Tibial artery (tissue), 4 donors: ENCODE measurements at regions not wholly inside any gene's neighbourhood (a gene's known extent, or its start where the extent isn't known, plus 50 kb on each side); places are given as distances from the start of the nearest gene placed in this dataset.
"Not testable (repeated sequence)": the region's sequence is repeated elsewhere in the genome, so short reads cannot be mapped to it uniquely, and the experiment has no call there.

Source experiments
- DNase-seq, 2 donors: peaks; one replicate each; pipeline ENCODE4 v3.0.0-alpha.2; 2019
- H3K27ac ChIP-seq, 2 donors: fragments of 200-600 bp; sonication (generic) in 1 of 2; 1 replicate in 1 of 2; 2 replicates in 1 of 2; pipeline ENCODE4 v1.5.1; 2018 to 2019; ENCODE audit warnings: mild to moderate bottlenecking in 1 of 2
- H3K27me3 ChIP-seq, 2 donors: fragments of 200-600 bp; sonication (generic) in 1 of 2; one replicate each; pipeline versions ENCODE4 v1.5.1 to v1.6.0; 2016 to 2019
- H3K36me3 ChIP-seq, 3 donors: fragments of 200-600 bp; sonication (generic) in 2 of 3; one replicate each; pipeline ENCODE4 v1.5.1; 2016 to 2019; ENCODE audit warnings: mild to moderate bottlenecking in 2 of 3
- H3K4me1 ChIP-seq, 4 donors: fragments of 200-600 bp; sonication (generic) in 2 of 4; 1 replicate in 3 of 4; 2 replicates in 1 of 4; pipeline ENCODE4 v1.5.1; 2016 to 2019
- H3K4me3 ChIP-seq, 2 donors: fragments of 200-600 bp; sonication (generic) in 1 of 2; 1 replicate in 1 of 2; 2 replicates in 1 of 2; pipeline ENCODE4 v1.5.1; 2018 to 2019; ENCODE audit warnings: mild to moderate bottlenecking in 2 of 2
- H3K9me3 ChIP-seq, 3 donors: fragments of 200-600 bp; sonication (generic) in 1 of 3; one replicate each; pipeline ENCODE4 v1.5.1; 2016 to 2019
- intact Hi-C: fragments of 100-400 bp; cut with DNase I; formaldehyde crosslinking; loops from one replicate; pipeline ENCODE4 v1.15.0; 2023; ENCODE audit warnings: low total_unique reads
- TF ChIP-seq, protein P1 (sequence below), 2 experiments: fragments of 200-600 bp in 1 of 2; fragments of 450-650 bp in 1 of 2; IDR thresholded peaks; one replicate each; pipeline ENCODE4 v1.5.1; 2017 to 2019; ENCODE audit warnings: antibody characterized with exemption in 2 of 2, mild to moderate bottlenecking in 1 of 2, moderate library complexity in 1 of 2

DNA sequence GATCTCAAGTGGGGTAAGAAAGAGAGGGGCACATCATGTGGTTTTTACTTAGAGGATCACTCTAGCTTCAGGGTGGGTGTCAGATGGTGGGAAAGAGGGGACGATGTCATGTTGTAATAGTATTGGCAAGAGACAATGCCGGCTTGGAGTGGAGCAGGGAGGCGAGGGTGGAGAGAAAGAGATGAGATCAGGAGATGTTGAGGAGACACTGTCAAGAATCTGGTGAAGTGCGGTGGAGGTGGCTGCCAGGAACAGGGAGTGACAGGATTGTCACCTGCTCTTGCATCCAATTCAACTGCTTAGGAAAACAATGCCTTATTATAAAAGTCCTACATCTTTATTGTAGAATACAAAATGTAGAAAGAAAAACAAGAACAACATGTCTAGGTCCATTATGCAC lies 63.0 kb upstream of the MKI67 start:
- Histone ChIP-seq H3K27me3 (peaks cover 0 to 5% of the 10 kb centered on the region in 2 donors), H3K36me3 (no peaks in the 10 kb centered on the region), H3K9me3 (no peaks in the 10 kb centered on the region), H3K4me1 (no peaks in the 10 kb centered on the region), H3K4me3 (no peak overlapping the region), H3K27ac (no peak overlapping the region)
- intact Hi-C loops = no loop called here
- TF ChIP-seq, protein P1, sequence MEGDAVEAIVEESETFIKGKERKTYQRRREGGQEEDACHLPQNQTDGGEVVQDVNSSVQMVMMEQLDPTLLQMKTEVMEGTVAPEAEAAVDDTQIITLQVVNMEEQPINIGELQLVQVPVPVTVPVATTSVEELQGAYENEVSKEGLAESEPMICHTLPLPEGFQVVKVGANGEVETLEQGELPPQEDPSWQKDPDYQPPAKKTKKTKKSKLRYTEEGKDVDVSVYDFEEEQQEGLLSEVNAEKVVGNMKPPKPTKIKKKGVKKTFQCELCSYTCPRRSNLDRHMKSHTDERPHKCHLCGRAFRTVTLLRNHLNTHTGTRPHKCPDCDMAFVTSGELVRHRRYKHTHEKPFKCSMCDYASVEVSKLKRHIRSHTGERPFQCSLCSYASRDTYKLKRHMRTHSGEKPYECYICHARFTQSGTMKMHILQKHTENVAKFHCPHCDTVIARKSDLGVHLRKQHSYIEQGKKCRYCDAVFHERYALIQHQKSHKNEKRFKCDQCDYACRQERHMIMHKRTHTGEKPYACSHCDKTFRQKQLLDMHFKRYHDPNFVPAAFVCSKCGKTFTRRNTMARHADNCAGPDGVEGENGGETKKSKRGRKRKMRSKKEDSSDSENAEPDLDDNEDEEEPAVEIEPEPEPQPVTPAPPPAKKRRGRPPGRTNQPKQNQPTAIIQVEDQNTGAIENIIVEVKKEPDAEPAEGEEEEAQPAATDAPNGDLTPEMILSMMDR (IDR thresholded peaks at IDR 0.05) = no peak
- no peak for DNase-seq

DNA sequence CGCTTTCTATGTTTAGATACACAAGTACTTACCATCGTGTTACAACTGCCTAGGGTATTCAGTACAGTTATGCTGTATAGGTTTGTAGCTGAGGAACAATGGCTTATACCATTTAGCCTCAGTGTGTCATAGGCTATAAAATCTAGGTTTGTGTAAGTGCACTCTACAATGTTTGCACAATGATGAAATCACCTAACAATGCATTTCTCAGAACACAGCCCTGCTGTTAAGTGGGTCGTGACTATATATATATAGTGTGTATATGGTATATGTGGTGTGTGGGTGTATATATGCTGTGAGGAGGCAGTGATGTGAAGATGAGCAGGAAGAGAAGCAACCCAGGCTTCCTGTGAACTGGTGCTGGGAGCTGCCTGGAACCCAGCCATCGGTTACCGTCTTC lies 65.6 kb upstream of the MKI67 start:
- Histone ChIP-seq H3K4me3 (no peak overlapping the region), H3K36me3 (no peaks in the 10 kb centered on the region), H3K4me1 (no peaks in the 10 kb centered on the region), H3K27ac (no peak overlapping the region), H3K27me3 (peaks cover 0 to 5% of the 10 kb centered on the region in 2 donors), H3K9me3 (no peaks in the 10 kb centered on the region)
- TF ChIP-seq, protein P1 (IDR thresholded peaks at IDR 0.05) = no peak
- DNase-seq = no peak
- intact Hi-C loops = no loop called here

DNA sequence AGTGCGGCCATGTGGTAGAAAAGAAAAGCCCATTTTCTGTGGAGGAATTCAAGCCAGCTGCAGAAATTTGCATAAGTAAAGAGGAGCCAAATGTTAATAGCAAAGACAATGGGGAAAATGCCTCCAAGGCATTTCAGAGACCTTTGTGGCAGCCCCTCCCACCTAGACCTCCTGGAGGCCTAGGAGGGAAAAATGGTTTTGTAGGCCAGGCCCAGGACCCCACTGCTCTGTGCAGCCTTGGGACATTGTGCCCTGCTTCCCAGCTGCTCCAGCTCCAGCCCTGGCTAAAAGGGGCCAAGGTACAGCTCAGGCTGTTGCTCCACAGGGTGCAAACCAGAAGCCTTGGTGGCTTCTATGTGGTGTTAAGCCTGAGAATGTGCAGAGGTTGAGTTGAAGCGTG lies 75.6 kb upstream of the MKI67 start:
- peaks cover 0 to 30% of the 10 kb centered on the region in 2 donors for H3K27me3 ChIP-seq
- H3K9me3 ChIP-seq, H3K4me1 ChIP-seq, H3K4me3 ChIP-seq, H3K27ac ChIP-seq, H3K36me3 ChIP-seq, intact Hi-C loops, DNase-seq: not testable (repeated sequence)

DNA sequence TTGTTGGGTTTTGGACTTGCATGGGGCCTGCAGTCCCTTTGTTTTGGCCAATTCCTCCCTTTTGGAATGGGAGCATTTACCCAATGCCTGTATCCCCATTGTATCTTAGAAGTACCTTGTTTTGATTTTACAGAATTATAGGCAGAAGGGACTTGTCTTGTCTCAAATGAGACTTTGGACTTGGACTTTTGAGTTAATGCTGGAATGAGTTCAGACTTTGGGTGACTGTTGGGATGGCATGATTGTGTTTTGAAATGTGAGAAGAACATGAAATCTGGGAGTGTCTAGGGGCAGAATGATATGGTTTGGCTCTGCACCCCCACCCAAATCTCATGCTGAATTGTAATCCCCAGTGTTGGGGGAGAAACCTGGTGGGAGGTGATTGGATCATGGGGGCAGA lies 76.8 kb upstream of the MKI67 start:
- no peaks in the 10 kb centered on the region for H3K4me1 ChIP-seq
- no peaks in the 10 kb centered on the region for H3K9me3 ChIP-seq
- H3K4me3 ChIP-seq = no peak overlapping the region
- TF ChIP-seq, protein P1 (IDR thresholded peaks at IDR 0.05) = no peak
- H3K27me3 ChIP-seq = peaks cover 0 to 35% of the 10 kb centered on the region in 2 donors
- H3K27ac ChIP-seq = no peak overlapping the region
- intact Hi-C loops = no loop called here
- H3K36me3 ChIP-seq = no peaks in the 10 kb centered on the region
- no peak for DNase-seq

DNA sequence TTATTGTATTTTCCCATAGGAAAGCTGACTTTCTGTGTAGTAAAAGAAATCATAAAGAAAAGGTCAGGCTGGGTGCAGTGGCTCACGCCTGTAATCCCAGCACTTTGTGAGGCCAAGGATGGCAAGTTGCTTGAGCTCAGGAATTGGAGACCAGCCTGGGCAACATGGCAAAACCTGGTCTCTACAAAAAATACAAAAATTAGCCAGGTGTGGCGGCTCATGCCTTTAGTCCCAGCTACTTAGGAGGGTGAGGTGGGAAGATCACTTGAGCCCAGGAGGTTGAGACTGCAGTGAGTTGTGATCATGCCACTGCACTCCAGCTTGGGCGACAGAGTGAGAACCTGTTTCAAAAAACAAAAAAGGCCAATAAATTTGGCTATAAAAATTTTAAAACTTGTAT lies 79.4 kb upstream of the MKI67 start:
- intact Hi-C loops, H3K9me3 ChIP-seq, H3K36me3 ChIP-seq, H3K27ac ChIP-seq, DNase-seq, H3K4me3 ChIP-seq: not testable (repeated sequence)
- peaks cover 0 to 39% of the 10 kb centered on the region in 2 donors for H3K27me3 ChIP-seq
- H3K4me1 ChIP-seq = peaks cover 0 to 10% (median 8%) of the 10 kb centered on the region in 4 donors

DNA sequence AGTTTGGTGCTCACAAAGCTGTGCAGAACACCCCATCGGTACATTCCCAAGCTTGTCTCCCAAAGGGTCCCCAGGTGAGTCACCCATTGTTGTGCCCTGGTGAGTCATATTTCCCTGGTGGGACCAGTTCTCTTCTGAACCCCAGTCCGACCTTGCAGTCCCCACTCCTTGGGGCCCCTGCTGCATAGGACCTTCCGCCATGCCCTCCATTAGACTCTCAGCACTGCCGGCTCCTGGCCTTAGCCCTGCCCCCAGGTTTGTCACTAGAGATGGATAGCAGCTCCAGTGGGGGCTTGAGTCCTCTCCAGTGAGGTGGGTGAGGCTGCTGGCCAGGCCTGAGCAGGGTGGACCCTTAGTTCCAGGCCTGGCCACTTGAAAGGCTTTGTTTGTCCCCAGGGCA lies 80.5 kb upstream of the MKI67 start:
- intact Hi-C loops = no loop called here
- H3K27ac ChIP-seq = no peak overlapping the region
- TF ChIP-seq, protein P1 (IDR thresholded peaks at IDR 0.05) = no peak
- H3K27me3 ChIP-seq = peaks cover 0 to 43% of the 10 kb centered on the region in 2 donors
- peaks cover 0 to 15% (median 10%) of the 10 kb centered on the region in 4 donors for H3K4me1 ChIP-seq
- H3K9me3 ChIP-seq = no peaks in the 10 kb centered on the region
- no peak for DNase-seq
- H3K36me3 ChIP-seq = no peaks in the 10 kb centered on the region
- H3K4me3 ChIP-seq = no peak overlapping the region

DNA sequence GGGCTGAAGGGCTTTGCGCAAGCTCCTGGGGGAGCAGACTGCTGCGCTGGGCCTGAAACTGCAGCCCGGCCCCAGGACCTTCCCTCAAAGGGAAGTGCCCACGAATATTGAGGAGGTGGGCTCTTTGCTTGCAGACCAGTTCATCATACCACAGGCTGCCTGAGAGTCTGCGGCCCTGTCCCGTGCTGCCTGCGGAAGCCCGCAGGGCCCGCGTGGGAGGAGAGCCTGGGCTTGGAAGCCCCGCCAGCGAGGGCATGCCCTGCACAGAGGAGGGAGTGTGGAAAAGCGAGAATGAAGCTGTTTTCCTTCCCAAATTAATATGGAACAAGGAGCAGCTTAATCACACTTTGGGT lies 83.6 kb upstream of the MKI67 start:
- no peak for DNase-seq
- no peaks in the 10 kb centered on the region for H3K9me3 ChIP-seq
- no peaks in the 10 kb centered on the region for H3K36me3 ChIP-seq
- H3K4me3 ChIP-seq = peak overlapping the region in 1 of 2 donors; percentile 65
- H3K27ac ChIP-seq = no peak overlapping the region
- intact Hi-C loops = no loop called here
- peaks cover 0 to 20% (median 14%) of the 10 kb centered on the region in 4 donors for H3K4me1 ChIP-seq
- peaks cover 0 to 35% of the 10 kb centered on the region in 2 donors for H3K27me3 ChIP-seq
- TF ChIP-seq, protein P1 (IDR thresholded peaks at IDR 0.05) = no peak
